ENCODE measurements at regions not wholly inside any gene's neighbourhood (a gene's known extent, or its start where the extent isn't known, plus 50 kb on each side); places are given as distances from the start of the nearest gene placed in this dataset.
A peak's percentile ranks its signal among the peaks of the same experiment; 100 is the strongest.
"Not testable (repeated sequence)": the region's sequence is repeated elsewhere in the genome, so short reads cannot be mapped to it uniquely, and the experiment has no call there.

DNA sequence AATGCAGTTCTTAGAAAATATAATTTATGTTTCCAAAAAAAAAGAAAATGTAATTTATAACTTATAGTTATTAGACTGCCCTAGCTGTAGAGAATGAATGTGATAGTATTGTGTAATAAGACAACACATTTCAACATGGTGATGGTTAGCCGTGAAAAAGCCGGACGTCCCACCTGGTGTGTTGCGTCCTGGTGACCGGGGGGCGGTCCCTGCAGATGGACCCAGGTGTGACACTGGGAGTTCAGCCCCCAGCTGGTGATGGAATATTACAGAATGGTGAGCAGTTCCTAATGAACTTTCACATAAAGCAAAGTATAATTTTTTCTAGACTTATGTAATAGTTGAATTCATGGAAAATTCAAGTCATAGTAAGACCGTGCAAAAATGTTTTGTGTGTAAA lies 132.8 kb downstream of the LAT start:
- H3K4me1 ChIP-seq: peaks cover 3 to 7% (median 4%) of the 10 kb centered on the region in 4 donors
- no peaks in the 10 kb centered on the region for H3K27me3 ChIP-seq
- no peak for TF ChIP-seq EP300 (IDR thresholded peaks at IDR 0.05; ENCODE audit: low read depth)
- TF ChIP-seq, protein P1, sequence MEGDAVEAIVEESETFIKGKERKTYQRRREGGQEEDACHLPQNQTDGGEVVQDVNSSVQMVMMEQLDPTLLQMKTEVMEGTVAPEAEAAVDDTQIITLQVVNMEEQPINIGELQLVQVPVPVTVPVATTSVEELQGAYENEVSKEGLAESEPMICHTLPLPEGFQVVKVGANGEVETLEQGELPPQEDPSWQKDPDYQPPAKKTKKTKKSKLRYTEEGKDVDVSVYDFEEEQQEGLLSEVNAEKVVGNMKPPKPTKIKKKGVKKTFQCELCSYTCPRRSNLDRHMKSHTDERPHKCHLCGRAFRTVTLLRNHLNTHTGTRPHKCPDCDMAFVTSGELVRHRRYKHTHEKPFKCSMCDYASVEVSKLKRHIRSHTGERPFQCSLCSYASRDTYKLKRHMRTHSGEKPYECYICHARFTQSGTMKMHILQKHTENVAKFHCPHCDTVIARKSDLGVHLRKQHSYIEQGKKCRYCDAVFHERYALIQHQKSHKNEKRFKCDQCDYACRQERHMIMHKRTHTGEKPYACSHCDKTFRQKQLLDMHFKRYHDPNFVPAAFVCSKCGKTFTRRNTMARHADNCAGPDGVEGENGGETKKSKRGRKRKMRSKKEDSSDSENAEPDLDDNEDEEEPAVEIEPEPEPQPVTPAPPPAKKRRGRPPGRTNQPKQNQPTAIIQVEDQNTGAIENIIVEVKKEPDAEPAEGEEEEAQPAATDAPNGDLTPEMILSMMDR (IDR thresholded peaks at IDR 0.05): no peak
- TF ChIP-seq POLR2A (IDR thresholded peaks at IDR 0.05): no peak
- no peak for TF ChIP-seq POLR2AphosphoS5 (IDR thresholded peaks at IDR 0.05)
- H3K36me3 ChIP-seq: no peaks in the 10 kb centered on the region
- no peaks in the 10 kb centered on the region for H3K9me3 ChIP-seq
- H3K27ac ChIP-seq: no peak overlapping the region
- DNase-seq: no peak
- intact Hi-C loops (cut with DNase I; ENCODE audit: low total_unique reads): no loop called here
- H3K4me3 ChIP-seq: no peak overlapping the region
- in situ Hi-C loops (cut with MboI; ENCODE audit: low pct_ligation_motif_present in 1 of 4, low pct_unique_long_range_greater_than_20kb in 1 of 4, low sequenced_read_pairs in 3 of 4): no loop called here
- WGBS, 2 donors (ENCODE audit: low coverage in 1 of 2): 75 to 85% methylated on average over 1 to 7 of the region's 7 CpGs

DNA sequence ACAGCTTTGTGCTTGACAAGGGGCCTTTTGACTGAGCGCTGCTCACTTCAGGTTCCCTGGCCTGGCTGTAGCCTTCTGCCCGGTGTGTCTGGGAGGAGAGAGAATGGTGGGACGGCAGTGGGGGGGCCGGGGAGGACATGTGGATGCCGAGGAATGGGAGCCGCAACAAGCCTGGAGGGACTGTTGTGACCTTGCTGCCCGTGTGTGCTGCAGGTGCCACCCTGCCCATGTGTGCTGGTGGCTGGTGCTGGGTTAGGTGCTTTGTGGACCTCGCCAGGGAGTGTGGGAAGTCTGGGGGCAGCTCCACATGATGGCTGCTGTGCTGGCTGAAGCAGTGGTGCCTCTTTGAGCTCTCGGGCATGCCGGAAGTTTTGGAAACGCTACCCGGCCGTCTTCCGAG lies 132.1 kb downstream of the LAT start:
- WGBS, 2 donors (ENCODE audit: low coverage in 1 of 2): 79% methylated on average over 9 of the region's 14 CpGs; no CpG with 5 or more reads in 1 of the 2 donors
- Histone ChIP-seq H3K4me1 (peaks cover 3 to 7% (median 4%) of the 10 kb centered on the region in 4 donors), H3K27ac (peak overlapping the region in 1 of 4 donors; percentile 45), H3K27me3 (no peaks in the 10 kb centered on the region), H3K36me3 (no peaks in the 10 kb centered on the region), H3K4me3 (no peak overlapping the region), H3K9me3 (no peaks in the 10 kb centered on the region)
- TF ChIP-seq POLR2AphosphoS5 (IDR thresholded peaks at IDR 0.05) (no peak), EP300 (IDR thresholded peaks at IDR 0.05; ENCODE audit: low read depth) (no peak), POLR2A (IDR thresholded peaks at IDR 0.05) (no peak)
- TF ChIP-seq, protein P1 (IDR thresholded peaks at IDR 0.05): no peak
- intact Hi-C loops (cut with DNase I; ENCODE audit: low total_unique reads) (no loop called here), in situ Hi-C loops (cut with MboI; ENCODE audit: low pct_ligation_motif_present in 1 of 4, low pct_unique_long_range_greater_than_20kb in 1 of 4, low sequenced_read_pairs in 3 of 4) (no loop called here)
- no peak for DNase-seq

DNA sequence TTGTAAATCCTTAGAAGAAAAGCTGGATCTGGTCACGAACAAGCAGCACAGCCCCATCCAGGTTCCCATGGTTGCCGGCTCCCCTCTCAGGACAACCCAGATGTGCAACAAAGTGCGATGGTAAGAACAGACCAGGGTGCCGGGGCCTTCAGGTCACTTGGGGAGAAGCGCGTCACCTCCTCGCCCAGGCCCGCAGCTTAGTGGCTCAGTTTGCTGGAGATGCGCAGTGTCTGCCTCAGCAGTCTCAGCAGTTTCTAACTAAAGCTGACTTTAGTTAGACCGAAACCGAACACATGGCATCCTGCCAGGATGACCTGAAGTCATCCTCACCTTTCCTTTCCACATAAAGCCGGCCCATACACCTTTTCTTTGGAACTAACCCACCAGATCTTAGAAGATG lies 131.4 kb downstream of the LAT start:
- H3K4me1 ChIP-seq; H3K4me3 ChIP-seq; H3K9me3 ChIP-seq; H3K27me3 ChIP-seq; DNase-seq; intact Hi-C loops (cut with DNase I; ENCODE audit: low total_unique reads); in situ Hi-C loops (cut with MboI; ENCODE audit: low pct_ligation_motif_present in 1 of 4, low pct_unique_long_range_greater_than_20kb in 1 of 4, low sequenced_read_pairs in 3 of 4); H3K36me3 ChIP-seq: not testable (repeated sequence)
- 89% methylated on average over 12 of the region's 12 CpGs; no CpG with 5 or more reads in 1 of the 2 donors for WGBS, 2 donors (ENCODE audit: low coverage in 1 of 2)
- peak overlapping the region; percentile 15 to 62 (median 42) for H3K27ac ChIP-seq

DNA sequence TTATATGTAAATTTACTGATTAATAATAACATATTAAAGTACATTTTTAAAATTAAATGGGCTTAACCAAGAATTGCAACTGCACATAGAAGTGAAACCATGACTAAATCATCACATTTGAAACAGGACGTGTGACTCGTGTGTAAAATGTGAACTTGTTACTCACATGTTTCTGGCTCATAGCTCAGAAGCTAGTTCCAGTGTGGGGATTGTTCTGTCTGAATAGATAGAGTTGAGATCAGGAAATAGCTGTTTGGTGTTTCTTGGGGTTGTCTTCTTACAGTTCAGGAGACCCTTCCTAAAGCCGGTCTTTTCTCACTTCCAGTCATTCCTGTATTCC lies 130.9 kb downstream of the LAT start:
- DNase-seq; intact Hi-C loops (cut with DNase I; ENCODE audit: low total_unique reads); H3K4me1 ChIP-seq; in situ Hi-C loops (cut with MboI; ENCODE audit: low pct_ligation_motif_present in 1 of 4, low pct_unique_long_range_greater_than_20kb in 1 of 4, low sequenced_read_pairs in 3 of 4); H3K9me3 ChIP-seq; H3K27me3 ChIP-seq; H3K4me3 ChIP-seq; H3K36me3 ChIP-seq: not testable (repeated sequence)
- WGBS, 2 donors (ENCODE audit: low coverage in 1 of 2): 19 to 21% methylated on average over 2 to 3 of the region's 3 CpGs
- H3K27ac ChIP-seq: peak overlapping the region; percentile 15 to 62 (median 42)

DNA sequence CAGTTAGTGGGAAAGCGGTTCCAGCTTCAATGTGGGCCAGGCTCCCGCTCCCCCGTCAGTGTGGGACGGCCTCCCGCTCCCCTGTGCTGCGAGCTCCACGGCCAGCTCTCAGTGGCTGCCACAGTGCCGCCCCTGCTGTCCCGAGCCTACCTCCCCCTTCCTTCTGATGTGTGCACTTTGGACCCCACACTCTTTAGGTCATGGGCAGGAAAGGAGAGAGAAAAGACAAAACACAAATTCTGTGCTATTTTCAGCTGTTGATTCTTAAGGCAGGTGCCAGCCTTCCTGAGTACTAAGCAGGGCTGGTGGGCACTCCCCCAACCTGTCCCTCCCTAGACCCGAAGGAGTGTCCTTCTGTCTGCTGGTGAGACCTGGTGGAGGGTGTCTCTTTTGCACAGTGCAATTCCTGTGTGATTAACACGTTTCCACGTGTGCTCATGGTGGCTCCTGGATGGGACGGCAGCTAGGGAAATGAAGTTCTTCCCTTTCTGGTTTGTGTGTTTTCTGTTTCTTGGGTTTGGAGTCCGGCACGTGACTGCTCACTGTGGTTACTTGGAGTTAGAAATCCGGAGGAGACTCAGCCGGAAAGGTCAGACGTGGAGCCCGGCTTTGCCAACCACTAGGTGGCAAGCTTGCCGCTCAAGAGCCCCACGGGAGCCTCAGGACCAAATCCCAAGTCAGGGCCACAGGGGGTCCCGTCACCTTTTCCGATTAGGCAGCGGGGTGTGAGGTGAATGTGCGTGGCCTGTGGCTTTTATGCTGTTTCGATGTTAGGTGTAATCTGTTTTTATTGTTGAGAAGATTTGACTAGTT lies 130.3 kb downstream of the LAT start:
- DNase-seq: peak; percentile 49
- H3K9me3 ChIP-seq; intact Hi-C loops (cut with DNase I; ENCODE audit: low total_unique reads); H3K36me3 ChIP-seq; H3K27me3 ChIP-seq; H3K4me3 ChIP-seq; H3K4me1 ChIP-seq; in situ Hi-C loops (cut with MboI; ENCODE audit: low pct_ligation_motif_present in 1 of 4, low pct_unique_long_range_greater_than_20kb in 1 of 4, low sequenced_read_pairs in 3 of 4): not testable (repeated sequence)
- 30 to 33% methylated on average over 2 to 26 of the region's 26 CpGs for WGBS, 2 donors (ENCODE audit: low coverage in 1 of 2)
- peak overlapping the region; percentile 15 to 62 (median 42) for H3K27ac ChIP-seq
- peak in 1 of 3 donors; percentile 9 for TF ChIP-seq POLR2AphosphoS5 (IDR thresholded peaks at IDR 0.05)
- TF ChIP-seq, protein P1 (IDR thresholded peaks at IDR 0.05): peak; percentile 58 to 65 (median 61)

Data from transverse colon (tissue), 4 donors.